ENCODE measurements at regions not wholly inside any gene's neighbourhood (a gene's known extent, or its start where the extent isn't known, plus 50 kb on each side); places are given as distances from the start of the nearest gene placed in this dataset.

GRCh38 chr4:59570860-59571476 is 1629.2 kb upstream of the ADGRL3 start:
- Histone ChIP-seq H3K36me3 (ENCODE audit: insufficient read depth, low read length) (no peaks in the 10 kb centered on the region), H2AFZ (ENCODE audit: low read length) (no peak overlapping the region), H3K9me3 (ENCODE audit: insufficient read depth, low read depth, low read length) (no peaks in the 10 kb centered on the region), H3K9ac (ENCODE audit: low read depth, low read length, poor library complexity, severe bottlenecking) (no peak overlapping the region), H4K20me1 (ENCODE audit: insufficient read depth, low read length, poor library complexity, severe bottlenecking) (no peaks in the 10 kb centered on the region), H3K27me3 (ENCODE audit: insufficient read depth, low read length, poor library complexity, severe bottlenecking) (no peaks in the 10 kb centered on the region), H3K79me2 (ENCODE audit: insufficient read depth, low read length) (no peaks in the 10 kb centered on the region), H3K9me2 (replicated peaks; ENCODE audit: low read depth, low read length) (no peaks in the 10 kb centered on the region), H3K4me1 (ENCODE audit: insufficient read depth, low read length, poor library complexity, severe bottlenecking) (no peaks in the 10 kb centered on the region), H3K4me3 (ENCODE audit: low read length, poor library complexity, severe bottlenecking) (no peak overlapping the region), H3F3A (ENCODE audit: low read depth) (no peaks in the 10 kb centered on the region), H3K4me2 (ENCODE audit: low read depth, low read length, poor library complexity, severe bottlenecking) (no peak overlapping the region)
- TF ChIP-seq EZH2phosphoT487 (IDR thresholded peaks at IDR 0.05; ENCODE audit: borderline replicate concordance) = no peak
- TF ChIP-seq, protein P1, sequence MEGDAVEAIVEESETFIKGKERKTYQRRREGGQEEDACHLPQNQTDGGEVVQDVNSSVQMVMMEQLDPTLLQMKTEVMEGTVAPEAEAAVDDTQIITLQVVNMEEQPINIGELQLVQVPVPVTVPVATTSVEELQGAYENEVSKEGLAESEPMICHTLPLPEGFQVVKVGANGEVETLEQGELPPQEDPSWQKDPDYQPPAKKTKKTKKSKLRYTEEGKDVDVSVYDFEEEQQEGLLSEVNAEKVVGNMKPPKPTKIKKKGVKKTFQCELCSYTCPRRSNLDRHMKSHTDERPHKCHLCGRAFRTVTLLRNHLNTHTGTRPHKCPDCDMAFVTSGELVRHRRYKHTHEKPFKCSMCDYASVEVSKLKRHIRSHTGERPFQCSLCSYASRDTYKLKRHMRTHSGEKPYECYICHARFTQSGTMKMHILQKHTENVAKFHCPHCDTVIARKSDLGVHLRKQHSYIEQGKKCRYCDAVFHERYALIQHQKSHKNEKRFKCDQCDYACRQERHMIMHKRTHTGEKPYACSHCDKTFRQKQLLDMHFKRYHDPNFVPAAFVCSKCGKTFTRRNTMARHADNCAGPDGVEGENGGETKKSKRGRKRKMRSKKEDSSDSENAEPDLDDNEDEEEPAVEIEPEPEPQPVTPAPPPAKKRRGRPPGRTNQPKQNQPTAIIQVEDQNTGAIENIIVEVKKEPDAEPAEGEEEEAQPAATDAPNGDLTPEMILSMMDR (conservative IDR thresholded peaks at IDR 0.05; ENCODE audit: low read length) = no peak

DNA sequence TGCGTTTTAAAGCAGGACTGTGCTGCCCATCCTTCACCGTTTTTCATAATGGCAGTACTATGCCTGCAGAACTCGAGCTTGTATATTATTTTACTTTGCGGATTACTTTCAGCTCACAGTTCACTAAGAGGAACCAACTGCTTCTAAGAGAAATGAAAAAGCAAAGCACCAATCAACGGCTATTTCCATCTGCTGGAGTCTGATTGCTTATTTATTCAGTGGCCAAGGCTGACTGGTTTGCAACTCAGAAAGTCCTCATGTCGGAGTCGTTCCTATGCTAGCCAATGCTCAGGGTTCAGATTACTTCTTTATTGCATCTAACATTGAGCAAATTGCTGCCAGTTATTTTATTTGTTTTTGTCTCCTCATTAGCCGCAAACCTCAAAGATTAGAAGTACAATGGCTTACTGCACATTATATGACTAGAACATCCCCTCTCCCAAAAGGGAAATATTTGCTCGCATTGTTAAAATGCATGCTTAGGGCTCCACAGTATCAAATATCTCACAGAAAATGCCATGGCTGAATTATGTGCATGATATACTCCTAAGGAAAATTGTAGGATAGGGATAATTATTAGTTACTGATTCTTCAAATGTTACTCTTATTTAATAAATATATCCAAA is 1628.2 kb upstream of the ADGRL3 start:
- H3K4me3 ChIP-seq (ENCODE audit: low read length, poor library complexity, severe bottlenecking) = no peak overlapping the region
- H3K36me3 ChIP-seq (ENCODE audit: insufficient read depth, low read length) = no peaks in the 10 kb centered on the region
- TF ChIP-seq, protein P1 (conservative IDR thresholded peaks at IDR 0.05; ENCODE audit: low read length) = no peak
- TF ChIP-seq EZH2phosphoT487 (IDR thresholded peaks at IDR 0.05; ENCODE audit: borderline replicate concordance) = no peak
- H4K20me1 ChIP-seq (ENCODE audit: insufficient read depth, low read length, poor library complexity, severe bottlenecking) = no peaks in the 10 kb centered on the region
- H3K79me2 ChIP-seq (ENCODE audit: insufficient read depth, low read length) = no peaks in the 10 kb centered on the region
- no peak overlapping the region for H3K9ac ChIP-seq (ENCODE audit: low read depth, low read length, poor library complexity, severe bottlenecking)
- H3K4me2 ChIP-seq (ENCODE audit: low read depth, low read length, poor library complexity, severe bottlenecking) = no peak overlapping the region
- no peaks in the 10 kb centered on the region for H3F3A ChIP-seq (ENCODE audit: low read depth)
- no peaks in the 10 kb centered on the region for H3K9me3 ChIP-seq (ENCODE audit: insufficient read depth, low read depth, low read length)
- no peaks in the 10 kb centered on the region for H3K27me3 ChIP-seq (ENCODE audit: insufficient read depth, low read length, poor library complexity, severe bottlenecking)
- H3K9me2 ChIP-seq (replicated peaks; ENCODE audit: low read depth, low read length) = no peaks in the 10 kb centered on the region
- H2AFZ ChIP-seq (ENCODE audit: low read length) = no peak overlapping the region
- no peaks in the 10 kb centered on the region for H3K4me1 ChIP-seq (ENCODE audit: insufficient read depth, low read length, poor library complexity, severe bottlenecking)

DNA sequence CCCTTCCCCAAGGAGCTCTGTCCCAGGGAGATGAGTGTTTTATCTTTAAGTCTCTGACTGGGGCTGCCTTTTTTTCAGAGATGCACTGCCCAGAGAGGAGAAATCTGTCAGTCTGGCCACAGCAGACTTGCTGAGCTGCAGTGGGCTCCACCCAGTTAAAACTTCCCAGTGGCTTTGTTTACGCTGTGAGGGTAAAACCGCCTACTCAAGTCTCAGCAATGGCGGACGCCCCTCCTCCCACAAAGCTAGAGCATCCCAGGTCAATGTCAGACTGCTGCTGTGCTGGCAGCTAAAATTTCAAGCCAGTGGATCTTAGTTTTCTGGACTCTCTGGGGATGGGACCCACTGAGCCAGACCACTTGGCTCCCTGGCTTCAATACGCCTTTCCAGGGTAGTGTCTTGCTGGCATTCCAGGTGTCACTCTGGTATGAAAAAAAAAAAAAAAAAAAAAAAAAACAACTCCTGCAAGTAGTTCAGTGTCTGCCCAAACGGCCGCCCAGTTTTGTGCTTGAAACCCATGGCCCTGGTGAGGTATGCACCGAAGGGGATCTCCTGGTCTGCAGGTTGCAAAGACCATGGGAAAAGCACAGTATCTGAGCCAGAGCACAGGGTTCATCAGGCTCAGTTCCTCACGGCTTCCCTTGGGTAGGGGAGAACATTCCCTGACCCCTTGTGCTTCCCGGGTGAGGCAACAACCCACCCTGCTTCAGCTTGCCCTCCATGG is 1616.1 kb upstream of the ADGRL3 start:
- Histone ChIP-seq H3K4me3 (ENCODE audit: low read length, poor library complexity, severe bottlenecking) (no peak overlapping the region), H3K27me3 (ENCODE audit: insufficient read depth, low read length, poor library complexity, severe bottlenecking) (no peaks in the 10 kb centered on the region), H2AFZ (ENCODE audit: low read length) (no peak overlapping the region), H3K36me3 (ENCODE audit: insufficient read depth, low read length) (no peaks in the 10 kb centered on the region), H3K9me2 (replicated peaks; ENCODE audit: low read depth, low read length) (no peaks in the 10 kb centered on the region), H3K9me3 (ENCODE audit: insufficient read depth, low read depth, low read length) (no peaks in the 10 kb centered on the region), H4K20me1 (ENCODE audit: insufficient read depth, low read length, poor library complexity, severe bottlenecking) (no peaks in the 10 kb centered on the region), H3K79me2 (ENCODE audit: insufficient read depth, low read length) (no peaks in the 10 kb centered on the region), H3K4me1 (ENCODE audit: insufficient read depth, low read length, poor library complexity, severe bottlenecking) (no peaks in the 10 kb centered on the region), H3K9ac (ENCODE audit: low read depth, low read length, poor library complexity, severe bottlenecking) (no peak overlapping the region), H3F3A (ENCODE audit: low read depth) (no peaks in the 10 kb centered on the region), H3K4me2 (ENCODE audit: low read depth, low read length, poor library complexity, severe bottlenecking) (no peak overlapping the region)
- TF ChIP-seq, protein P1 (conservative IDR thresholded peaks at IDR 0.05; ENCODE audit: low read length) = no peak
